ENCODE measurements at regions not wholly inside any gene's neighbourhood (a gene's known extent, or its start where the extent isn't known, plus 50 kb on each side); places are given as distances from the start of the nearest gene placed in this dataset.

DNA sequence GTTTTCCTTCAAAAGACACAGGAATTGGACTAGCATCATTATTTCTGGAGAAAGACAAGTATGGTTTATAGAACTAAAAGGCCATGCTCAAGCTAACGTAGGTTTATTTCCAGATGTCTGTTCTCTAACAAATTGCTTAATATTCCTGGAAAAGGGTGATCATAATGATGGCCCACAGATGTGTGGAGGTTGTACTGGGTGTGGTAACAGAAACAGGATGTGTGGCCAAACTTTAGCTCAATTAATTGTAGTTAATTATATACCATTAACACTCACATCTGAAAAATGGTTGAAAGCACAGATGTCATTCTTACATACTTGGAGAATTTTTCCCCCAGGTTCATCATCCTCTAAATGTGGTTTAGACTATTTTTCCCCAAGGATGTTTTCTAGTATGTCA is 292.7 kb upstream of the RASA1 start:
- Mint-ChIP-seq H3K36me3 (ENCODE audit: low read depth, unreplicated experiment) (no peaks in the 10 kb centered on the region), H3K9me3 (ENCODE audit: unreplicated experiment) (no peaks in the 10 kb centered on the region), H3K27ac (ENCODE audit: unreplicated experiment) (no peak overlapping the region), H3K4me1 (ENCODE audit: unreplicated experiment) (no peaks in the 10 kb centered on the region), H3K4me3 (ENCODE audit: unreplicated experiment) (no peak overlapping the region), H3K27me3 (ENCODE audit: unreplicated experiment) (no peaks in the 10 kb centered on the region)
- no peak for DNase-seq (ENCODE audit: low spot score)
- TF ChIP-seq, protein P1, sequence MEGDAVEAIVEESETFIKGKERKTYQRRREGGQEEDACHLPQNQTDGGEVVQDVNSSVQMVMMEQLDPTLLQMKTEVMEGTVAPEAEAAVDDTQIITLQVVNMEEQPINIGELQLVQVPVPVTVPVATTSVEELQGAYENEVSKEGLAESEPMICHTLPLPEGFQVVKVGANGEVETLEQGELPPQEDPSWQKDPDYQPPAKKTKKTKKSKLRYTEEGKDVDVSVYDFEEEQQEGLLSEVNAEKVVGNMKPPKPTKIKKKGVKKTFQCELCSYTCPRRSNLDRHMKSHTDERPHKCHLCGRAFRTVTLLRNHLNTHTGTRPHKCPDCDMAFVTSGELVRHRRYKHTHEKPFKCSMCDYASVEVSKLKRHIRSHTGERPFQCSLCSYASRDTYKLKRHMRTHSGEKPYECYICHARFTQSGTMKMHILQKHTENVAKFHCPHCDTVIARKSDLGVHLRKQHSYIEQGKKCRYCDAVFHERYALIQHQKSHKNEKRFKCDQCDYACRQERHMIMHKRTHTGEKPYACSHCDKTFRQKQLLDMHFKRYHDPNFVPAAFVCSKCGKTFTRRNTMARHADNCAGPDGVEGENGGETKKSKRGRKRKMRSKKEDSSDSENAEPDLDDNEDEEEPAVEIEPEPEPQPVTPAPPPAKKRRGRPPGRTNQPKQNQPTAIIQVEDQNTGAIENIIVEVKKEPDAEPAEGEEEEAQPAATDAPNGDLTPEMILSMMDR (IDR thresholded peaks at IDR 0.05; ENCODE audit: unreplicated experiment), result no peak

DNA sequence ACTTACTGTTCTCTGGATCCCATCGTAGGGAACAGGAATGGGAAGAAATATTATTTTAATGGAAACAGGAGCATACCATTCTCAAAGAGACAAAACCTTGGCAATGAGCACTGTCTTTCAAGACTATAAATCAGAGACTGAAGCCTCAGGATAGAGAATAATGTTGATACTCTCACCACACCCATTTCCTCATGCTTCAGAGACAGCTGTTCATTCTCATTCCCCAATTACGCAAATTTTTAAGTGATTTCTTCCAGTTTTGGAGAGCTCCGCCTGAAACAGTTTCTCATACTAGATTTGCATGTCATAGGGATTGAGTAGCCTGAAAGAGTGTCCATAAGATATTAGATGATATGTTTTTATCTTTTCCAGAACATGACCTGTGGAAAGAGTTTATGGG is 290.5 kb upstream of the RASA1 start:
- H3K27ac Mint-ChIP-seq (ENCODE audit: unreplicated experiment), result no peak overlapping the region
- H3K4me3 Mint-ChIP-seq (ENCODE audit: unreplicated experiment), result no peak overlapping the region
- no peaks in the 10 kb centered on the region for H3K4me1 Mint-ChIP-seq (ENCODE audit: unreplicated experiment)
- no peak for DNase-seq (ENCODE audit: low spot score)
- no peaks in the 10 kb centered on the region for H3K9me3 Mint-ChIP-seq (ENCODE audit: unreplicated experiment)
- no peaks in the 10 kb centered on the region for H3K36me3 Mint-ChIP-seq (ENCODE audit: low read depth, unreplicated experiment)
- no peaks in the 10 kb centered on the region for H3K27me3 Mint-ChIP-seq (ENCODE audit: unreplicated experiment)
- TF ChIP-seq, protein P1 (IDR thresholded peaks at IDR 0.05; ENCODE audit: unreplicated experiment), result no peak

GRCh38 chr5:86977808-86978207 is 289.9 kb upstream of the RASA1 start:
- Mint-ChIP-seq H3K4me3 (ENCODE audit: unreplicated experiment) (no peak overlapping the region), H3K27me3 (ENCODE audit: unreplicated experiment) (no peaks in the 10 kb centered on the region), H3K4me1 (ENCODE audit: unreplicated experiment) (no peaks in the 10 kb centered on the region), H3K27ac (ENCODE audit: unreplicated experiment) (no peak overlapping the region), H3K9me3 (ENCODE audit: unreplicated experiment) (no peaks in the 10 kb centered on the region), H3K36me3 (ENCODE audit: low read depth, unreplicated experiment) (no peaks in the 10 kb centered on the region)
- TF ChIP-seq, protein P1 (IDR thresholded peaks at IDR 0.05; ENCODE audit: unreplicated experiment), result no peak
- no peak for DNase-seq (ENCODE audit: low spot score)

GRCh38 chr5:86979811-86980411 is 287.8 kb upstream of the RASA1 start:
- Mint-ChIP-seq H3K4me3 (ENCODE audit: unreplicated experiment) (no peak overlapping the region), H3K27me3 (ENCODE audit: unreplicated experiment) (no peaks in the 10 kb centered on the region), H3K27ac (ENCODE audit: unreplicated experiment) (no peak overlapping the region), H3K36me3 (ENCODE audit: low read depth, unreplicated experiment) (no peaks in the 10 kb centered on the region), H3K9me3 (ENCODE audit: unreplicated experiment) (no peaks in the 10 kb centered on the region), H3K4me1 (ENCODE audit: unreplicated experiment) (no peaks in the 10 kb centered on the region)
- TF ChIP-seq, protein P1 (IDR thresholded peaks at IDR 0.05; ENCODE audit: unreplicated experiment), result no peak
- no peak for DNase-seq (ENCODE audit: low spot score)

- Mint-ChIP-seq H3K4me3 (ENCODE audit: unreplicated experiment) (no peak overlapping the region), H3K27me3 (ENCODE audit: unreplicated experiment) (no peaks in the 10 kb centered on the region), H3K36me3 (ENCODE audit: low read depth, unreplicated experiment) (no peaks in the 10 kb centered on the region), H3K27ac (ENCODE audit: unreplicated experiment) (no peak overlapping the region), H3K4me1 (ENCODE audit: unreplicated experiment) (no peaks in the 10 kb centered on the region), H3K9me3 (ENCODE audit: unreplicated experiment) (no peaks in the 10 kb centered on the region)
- DNase-seq (ENCODE audit: low spot score), result no peak
- TF ChIP-seq, protein P1 (IDR thresholded peaks at IDR 0.05; ENCODE audit: unreplicated experiment), result no peak
These were observed 285.8 kb upstream of the RASA1 start for GRCh38 chr5:86981898-86982297.

Data from endothelial cell (in vitro differentiated cells).